Left hindlimb (tissue), 1 donor: ENCODE measurements at regions not wholly inside any gene's neighbourhood (a gene's known extent, or its start where the extent isn't known, plus 50 kb on each side); places are given as distances from the start of the nearest gene placed in this dataset.
"Not testable (repeated sequence)": the region's sequence is repeated elsewhere in the genome, so short reads cannot be mapped to it uniquely, and the experiment has no call there.

Experiments used
- DNase-seq: peaks from one replicate; pipeline ENCODE4 v3.0.0-alpha.2; 2018

GRCh38 chr2:173468266-173468793 lies 113.7 kb downstream of the CDCA7 start:
- DNase-seq = no peak

- DNase-seq = no peak
These were observed 117.4 kb downstream of the CDCA7 start for GRCh38 chr2:173472112-173472511.

- DNase-seq = no peak
These were observed 128.5 kb downstream of the CDCA7 start for GRCh38 chr2:173483137-173483536.

- DNase-seq = no peak
These were observed 134.2 kb downstream of the CDCA7 start for GRCh38 chr2:173488861-173489260.

- no peak for DNase-seq
These were observed 136.7 kb downstream of the CDCA7 start for GRCh38 chr2:173491418-173491817.

- no peak for DNase-seq
These were observed 139.2 kb downstream of the CDCA7 start for GRCh38 chr2:173493874-173494273.

GRCh38 chr2:173496746-173497145 lies 142.1 kb downstream of the CDCA7 start:
- DNase-seq = no peak

GRCh38 chr2:173500953-173501352 lies 146.3 kb downstream of the CDCA7 start:
- DNase-seq = no peak

- DNase-seq = no peak
These were observed 147.6 kb downstream of the CDCA7 start for GRCh38 chr2:173502296-173502695.

GRCh38 chr2:173511357-173511756 lies 156.7 kb downstream of the CDCA7 start:
- no peak for DNase-seq

GRCh38 chr2:173511942-173512341 lies 157.3 kb downstream of the CDCA7 start:
- DNase-seq = no peak

- DNase-seq = no peak
These were observed 158.5 kb downstream of the CDCA7 start for GRCh38 chr2:173513107-173513727.

GRCh38 chr2:173520918-173521317 lies 166.2 kb downstream of the CDCA7 start:
- no peak for DNase-seq

GRCh38 chr2:173521450-173522192 lies 166.9 kb downstream of the CDCA7 start:
- no peak for DNase-seq

- no peak for DNase-seq
These were observed 168.8 kb downstream of the CDCA7 start for GRCh38 chr2:173523497-173523896.

- DNase-seq = no peak
These were observed 169.7 kb downstream of the CDCA7 start for GRCh38 chr2:173524256-173524955.

- DNase-seq = not testable (repeated sequence)
These were observed 178.3 kb downstream of the CDCA7 start for GRCh38 chr2:173532732-173533531.

GRCh38 chr2:173537694-173538093 lies 183.0 kb downstream of the CDCA7 start:
- DNase-seq = no peak

GRCh38 chr2:173539615-173540014 lies 184.9 kb downstream of the CDCA7 start:
- DNase-seq = no peak

- DNase-seq = no peak
These were observed 190.1 kb downstream of the CDCA7 start for GRCh38 chr2:173544641-173545363.

GRCh38 chr2:173545364-173545763 lies 190.7 kb downstream of the CDCA7 start:
- DNase-seq = no peak

- no peak for DNase-seq
These were observed 192.8 kb downstream of the CDCA7 start for GRCh38 chr2:173547499-173547898.
